ENCODE measurements at regions not wholly inside any gene's neighbourhood (a gene's known extent, or its start where the extent isn't known, plus 50 kb on each side); places are given as distances from the start of the nearest gene placed in this dataset.

DNA sequence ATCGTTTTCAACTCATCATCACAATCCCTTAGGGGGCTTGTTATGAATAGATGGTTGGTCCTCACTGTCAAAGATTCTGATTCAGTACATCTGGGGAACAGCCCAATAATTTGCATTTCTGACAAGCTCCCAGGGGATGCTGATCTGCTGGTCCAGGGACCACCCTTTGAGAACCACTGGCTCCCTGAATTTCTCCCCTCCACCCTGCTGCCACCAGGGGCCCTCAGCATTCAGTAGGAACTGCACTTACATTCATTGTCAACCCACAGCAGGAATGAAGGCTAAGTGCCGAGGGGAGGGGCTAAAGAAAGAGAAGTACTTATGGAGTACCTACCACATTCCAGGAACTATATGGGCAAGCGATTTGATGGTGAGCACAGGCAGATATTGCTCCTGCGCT, 85.9 kb downstream of the BOD1 start:
- ChIA-PET POLR2A (no interaction called here), CTCF (no interaction called here)

DNA sequence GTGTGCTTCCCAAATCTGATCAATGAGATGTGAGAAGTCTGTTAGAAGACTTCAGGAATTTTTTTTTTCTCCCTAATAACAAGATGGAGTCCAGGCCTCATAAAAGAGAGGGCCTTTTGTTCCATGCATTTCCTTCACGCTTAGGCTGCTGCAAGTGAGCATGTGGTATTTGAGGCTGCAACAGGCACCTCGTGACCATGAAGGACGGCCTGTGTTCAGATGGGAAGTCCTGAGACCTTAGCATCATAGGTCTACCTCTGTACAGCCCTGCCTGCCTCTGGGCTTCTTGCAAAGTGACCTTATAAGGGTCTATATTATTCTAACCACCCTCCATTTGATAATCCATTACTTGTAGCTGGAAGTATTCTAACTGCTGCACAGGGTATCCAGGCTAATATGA, 86.6 kb downstream of the BOD1 start:
- ChIA-PET POLR2A (no interaction called here), CTCF (no interaction called here)

DNA sequence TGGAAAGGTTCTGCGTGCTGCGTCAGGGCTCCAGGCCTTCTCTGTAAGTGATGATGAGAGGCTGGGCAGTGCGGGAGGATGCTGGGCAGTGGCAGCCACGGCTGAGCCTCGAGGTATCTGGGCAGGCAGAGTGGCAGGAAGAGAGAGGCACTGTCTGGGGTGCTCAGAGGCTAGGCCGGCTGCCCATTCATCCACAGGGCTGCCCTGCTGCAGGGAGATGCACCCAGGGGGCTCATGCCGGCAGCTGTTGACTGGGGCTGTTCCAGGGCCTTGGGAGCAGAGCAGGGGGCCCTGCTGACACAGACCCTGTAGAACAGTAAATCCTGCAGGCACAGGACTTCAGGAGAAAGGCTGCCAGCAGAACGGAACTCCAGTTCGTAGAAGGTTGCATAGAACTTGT, 88.8 kb downstream of the BOD1 start:
- ChIA-PET CTCF (no interaction called here), POLR2A (no interaction called here)

DNA sequence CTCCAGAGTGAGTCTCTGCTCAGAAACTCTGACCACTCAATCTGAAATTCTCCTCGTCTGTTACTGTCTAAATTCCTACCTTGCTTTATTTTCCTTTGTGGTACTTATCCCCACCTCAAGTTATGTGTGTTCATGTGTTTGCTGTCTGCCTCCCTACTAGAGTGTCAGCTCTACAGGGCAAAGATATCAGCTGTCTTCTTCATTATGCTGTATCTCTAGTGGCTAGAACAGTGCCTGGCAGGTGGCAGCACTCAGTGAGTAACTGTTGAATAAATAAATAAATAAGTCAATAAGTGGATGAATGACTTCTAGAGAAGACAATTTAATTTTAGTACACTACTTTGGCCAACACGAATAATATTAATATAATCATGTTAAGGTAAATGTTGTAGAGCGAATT, 92.3 kb downstream of the BOD1 start:
- ChIA-PET POLR2A (no interaction called here), CTCF (no interaction called here)

DNA sequence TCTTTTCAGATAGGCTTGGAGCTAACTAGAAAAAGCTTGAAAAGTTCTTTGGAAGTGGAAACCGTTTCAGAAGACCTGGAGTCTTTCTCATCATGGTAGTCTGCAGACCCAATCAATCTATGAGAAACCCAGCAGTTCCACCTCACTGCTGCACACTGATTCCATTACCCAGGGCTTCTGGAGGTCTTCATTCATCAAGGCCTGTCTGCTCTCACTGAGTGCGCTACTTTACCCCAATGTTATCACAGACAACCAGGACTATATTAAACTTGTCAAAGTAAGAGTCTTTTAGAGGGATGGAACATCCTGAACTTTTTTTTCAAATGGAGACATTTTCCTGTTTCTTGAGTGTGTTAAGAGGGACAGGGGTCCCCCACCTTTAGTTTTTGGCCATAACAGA, 93.1 kb downstream of the BOD1 start:
- ChIA-PET POLR2A (no interaction called here), CTCF (no interaction called here)

DNA sequence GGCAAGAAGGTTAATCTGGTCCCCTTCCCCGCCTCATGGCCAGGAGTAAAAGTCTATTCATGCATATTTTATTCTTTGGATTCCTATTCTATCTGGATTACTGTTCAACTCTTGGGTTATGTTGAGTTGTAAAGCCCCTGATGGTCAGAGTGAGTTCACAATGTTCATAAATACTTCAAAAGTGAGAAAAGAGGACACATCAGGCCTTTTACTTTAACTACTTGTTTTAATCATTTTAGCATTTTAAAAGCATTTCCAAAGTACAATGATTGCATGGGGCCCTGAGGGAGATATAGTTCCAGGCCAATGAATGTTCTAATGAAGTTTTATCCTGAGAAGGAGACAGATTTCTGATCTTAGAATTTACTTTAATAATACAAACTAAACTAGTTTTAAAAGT, 93.9 kb downstream of the BOD1 start:
- CTCF ChIA-PET: no interaction called here
- POLR2A ChIA-PET: no interaction called here

DNA sequence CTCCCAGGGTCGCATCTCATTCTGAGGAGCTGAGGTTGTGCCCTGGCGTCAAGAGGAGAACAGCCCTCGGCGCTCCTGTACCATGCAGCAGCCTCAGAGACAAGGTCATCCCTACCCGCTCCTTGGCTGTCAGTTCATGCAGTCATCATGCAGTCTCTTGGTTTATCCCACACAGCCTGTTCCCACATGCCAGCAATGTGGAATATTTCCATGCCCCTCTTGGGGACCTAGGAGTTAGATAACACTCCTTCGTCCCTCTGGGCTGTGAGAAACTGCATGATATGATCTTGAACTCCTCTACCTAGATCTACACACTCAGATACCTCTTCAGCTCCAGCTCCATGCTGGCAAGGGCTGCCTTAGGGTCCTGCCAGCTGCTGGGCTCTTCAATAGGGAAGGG, 97.6 kb downstream of the BOD1 start:
- CTCF ChIA-PET: no interaction called here
- POLR2A ChIA-PET: no interaction called here

DNA sequence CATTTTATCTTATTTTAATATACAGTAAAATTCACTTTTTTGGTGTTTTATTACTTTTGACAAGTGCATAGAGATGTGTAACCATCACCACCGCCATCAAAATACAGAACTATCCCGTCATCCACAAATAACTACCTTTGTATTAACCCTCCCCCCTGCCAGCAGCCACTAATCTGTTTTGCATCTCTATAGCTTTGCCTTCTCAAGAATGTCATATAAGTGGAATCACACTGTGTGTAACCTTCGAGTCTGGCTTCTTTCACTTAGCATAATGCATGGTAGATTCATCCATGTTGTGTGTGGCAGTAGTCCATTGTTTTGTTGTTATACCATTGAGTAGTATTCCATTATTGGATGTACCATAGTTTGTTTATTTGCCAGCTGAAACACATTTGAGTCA, 98.8 kb downstream of the BOD1 start:
- ChIA-PET CTCF (no interaction called here), POLR2A (no interaction called here)

GRCh38 chr5:173515526-173515925, 100.9 kb downstream of the BOD1 start:
- ChIA-PET POLR2A (no interaction called here), CTCF (no interaction called here)

- CTCF ChIA-PET: interaction anchor here (0.7 kb wide), 1 partner anchor 9 kb away, joined by 3 read pairs; no protein-coding TSS in a partner anchor
- POLR2A ChIA-PET: no interaction called here
Observed at GRCh38 chr5:173514661-173515060, 101.8 kb downstream of the BOD1 start.

- CTCF ChIA-PET: no interaction called here
- POLR2A ChIA-PET: no interaction called here
Observed at GRCh38 chr5:173513521-173513991, 102.9 kb downstream of the BOD1 start.

- ChIA-PET POLR2A (no interaction called here), CTCF (no interaction called here)
Observed at GRCh38 chr5:173512637-173513435, 103.6 kb downstream of the BOD1 start.

DNA sequence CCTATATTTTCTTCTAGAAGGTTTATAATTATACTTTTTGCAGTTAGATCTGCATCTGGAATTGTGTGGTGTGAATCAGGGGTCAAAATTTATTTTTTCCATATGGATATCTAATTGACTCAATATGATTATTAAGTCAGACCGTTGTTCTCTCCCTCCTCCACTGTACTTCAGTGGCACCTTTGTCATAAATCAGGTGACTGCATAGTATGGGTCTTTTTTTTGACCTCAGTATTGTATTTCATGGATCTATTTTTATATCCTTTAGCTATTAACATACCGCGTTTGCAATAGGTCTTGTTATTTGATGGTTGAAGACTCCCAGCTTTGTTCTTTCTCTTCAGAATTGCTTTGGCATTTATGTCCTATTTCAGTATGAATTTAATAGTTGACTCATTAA, 107.4 kb downstream of the BOD1 start:
- ChIA-PET POLR2A (no interaction called here), CTCF (no interaction called here)

GRCh38 chr5:173507171-173507570, 109.3 kb downstream of the BOD1 start:
- CTCF ChIA-PET: no interaction called here
- POLR2A ChIA-PET: no interaction called here

DNA sequence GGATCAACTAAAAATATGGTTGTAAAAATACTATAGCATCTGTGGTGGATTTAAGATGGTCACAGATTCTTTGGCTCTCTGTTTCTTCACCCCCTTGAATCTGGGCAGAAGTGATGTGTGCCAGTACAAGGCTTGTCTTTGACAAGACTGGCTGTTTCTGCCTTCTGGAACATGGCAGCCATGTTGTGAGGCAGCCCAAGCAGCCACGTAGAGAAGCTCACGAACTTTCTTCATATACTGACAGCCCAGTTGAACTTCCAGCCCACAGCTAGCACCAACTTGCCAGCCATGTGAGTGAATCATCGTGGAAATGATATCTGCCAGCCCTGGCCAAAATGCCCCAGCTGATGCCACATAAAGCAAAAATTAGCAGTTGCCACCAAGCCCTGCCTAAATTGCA, 110.8 kb downstream of the BOD1 start:
- ChIA-PET CTCF (interaction anchor here (0.6 kb wide), 1 partner anchor 9 kb away, joined by 3 read pairs; no protein-coding TSS in a partner anchor), POLR2A (no interaction called here)

GRCh38 chr5:173501922-173502321, 114.5 kb downstream of the BOD1 start:
- CTCF ChIA-PET: no interaction called here
- POLR2A ChIA-PET: no interaction called here

DNA sequence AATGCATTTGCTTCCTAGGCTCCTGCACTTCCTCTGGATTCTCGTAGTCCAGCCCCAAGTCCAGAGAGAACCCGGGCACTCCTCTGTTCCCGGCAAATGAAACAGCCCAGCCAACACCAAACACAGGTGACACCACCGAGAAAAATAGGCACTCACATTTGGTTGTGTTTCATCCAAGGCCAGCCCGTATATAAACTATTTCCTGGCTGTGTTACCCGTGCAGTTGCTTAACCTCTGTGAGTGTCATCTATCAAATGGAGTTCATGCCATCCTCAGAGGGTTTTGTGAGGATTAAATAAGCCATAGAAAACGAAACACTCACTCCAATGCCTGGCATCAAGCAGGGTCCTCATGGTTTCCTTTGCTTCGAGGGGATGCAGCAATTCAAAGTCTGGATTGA, 115.2 kb downstream of the BOD1 start:
- CTCF ChIA-PET: no interaction called here
- POLR2A ChIA-PET: no interaction called here

DNA sequence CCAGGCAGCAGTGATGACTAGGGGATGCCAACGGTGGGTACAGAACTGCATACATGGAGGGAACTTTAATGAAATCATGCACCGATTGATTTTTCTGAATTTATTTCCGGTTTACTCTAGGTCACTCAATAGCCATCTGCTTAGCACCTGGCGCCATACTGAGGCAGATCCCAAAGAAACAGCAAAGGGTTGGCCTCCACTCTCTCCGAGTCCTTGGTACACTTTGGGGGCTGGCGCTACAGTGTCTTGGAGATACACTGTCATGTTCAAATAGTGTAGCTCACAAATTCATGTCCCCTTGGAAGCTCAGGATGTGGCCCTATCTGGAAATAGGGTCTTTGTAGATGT, 116.3 kb downstream of the BOD1 start:
- ChIA-PET CTCF (no interaction called here), POLR2A (no interaction called here)

DNA sequence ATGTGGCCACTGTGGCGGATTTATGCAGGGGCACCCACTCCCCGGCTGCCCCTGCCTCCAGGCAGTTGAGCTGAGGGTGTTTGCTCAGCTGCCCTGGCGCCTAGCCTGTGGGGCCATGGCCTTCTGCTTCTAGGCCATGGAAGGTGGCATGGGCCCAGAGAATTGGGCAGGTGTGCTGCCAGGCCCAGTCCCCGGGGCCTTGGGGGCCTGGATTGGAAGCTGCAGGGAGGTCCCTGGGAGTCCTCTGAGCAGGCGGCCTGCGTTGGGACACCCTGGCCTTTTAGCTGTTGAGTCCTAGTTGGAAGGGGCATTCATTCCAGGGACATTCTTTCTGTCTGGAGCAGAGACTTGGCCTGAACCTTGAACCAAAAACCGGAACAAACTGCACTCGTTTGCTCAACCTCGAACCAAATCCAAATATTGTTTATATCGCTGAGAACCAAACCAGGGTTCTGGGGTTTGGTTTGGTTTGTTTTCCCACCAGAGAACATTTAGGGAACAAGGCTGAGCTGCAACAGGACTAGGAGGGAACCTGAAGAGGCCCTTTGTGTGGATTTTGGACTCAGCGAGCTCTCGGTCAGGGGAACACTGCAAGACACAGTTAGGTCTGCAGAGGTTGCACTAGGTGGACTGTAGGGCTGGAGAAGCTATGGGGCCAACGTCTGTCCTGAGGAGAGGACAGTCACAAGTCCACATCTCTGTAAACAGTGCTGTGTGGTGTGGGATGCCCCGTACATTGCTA, 116.8 kb downstream of the BOD1 start:
- CTCF ChIA-PET: no interaction called here

GRCh38 chr5:173498739-173499470, 117.5 kb downstream of the BOD1 start:
- POLR2A ChIA-PET: no interaction called here
- CTCF ChIA-PET: no interaction called here

More for the DNA sequence above, 116.8 kb downstream of the BOD1 start:
- POLR2A ChIA-PET: no interaction called here

DNA sequence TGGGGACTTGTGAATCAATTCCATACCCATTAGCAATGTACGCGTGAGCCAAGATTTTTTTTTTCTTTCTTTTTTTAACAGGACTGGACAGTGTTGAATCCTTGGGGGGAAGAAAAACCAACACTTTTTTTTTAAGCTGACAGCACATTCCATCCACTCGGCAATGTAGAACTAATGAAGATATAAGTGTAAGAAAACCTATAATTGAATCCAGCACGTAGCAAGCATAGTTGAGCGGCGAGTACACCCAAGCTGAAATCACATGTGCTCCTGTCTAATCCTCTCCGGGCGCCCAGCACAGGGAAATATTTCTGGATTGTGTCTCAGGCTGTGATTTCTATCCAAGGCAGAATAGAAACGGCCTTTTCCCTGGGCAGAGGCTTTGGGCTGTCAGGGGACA, 118.2 kb downstream of the BOD1 start:
- CTCF ChIA-PET: no interaction called here
- POLR2A ChIA-PET: no interaction called here
